Esophagus muscularis mucosa (tissue), 4 donors: ENCODE measurements at regions not wholly inside any gene's neighbourhood (a gene's known extent, or its start where the extent isn't known, plus 50 kb on each side); places are given as distances from the start of the nearest gene placed in this dataset.

Experiments used
- CTCF ChIP-seq, 3 experiments: fragments of 200-600 bp in 2 of 3; fragments of 450-650 bp in 1 of 3; sonication (generic) in 2 of 3; IDR thresholded peaks; one replicate each; pipeline ENCODE4 v1.5.1; 2017 to 2019; ENCODE audit warnings: antibody characterized with exemption in 3 of 3, mild to moderate bottlenecking in 2 of 3, moderate library complexity in 1 of 3
- EP300 ChIP-seq: sonication (generic); formaldehyde crosslinking; IDR thresholded peaks from one replicate; pipeline ENCODE4 v1.6.1; 2017; ENCODE audit warnings: antibody characterized with exemption
- POLR2AphosphoS5 ChIP-seq, 2 donors: sonication (generic); formaldehyde crosslinking; IDR thresholded peaks; one replicate each; pipeline ENCODE4 v1.6.1; 2017; ENCODE audit warnings: antibody characterized with exemption in 2 of 2

- TF ChIP-seq CTCF (IDR thresholded peaks at IDR 0.05): no peak
- TF ChIP-seq EP300: no peak
- peak in 1 of 2 donors; percentile 18 for TF ChIP-seq POLR2AphosphoS5 (IDR thresholded peaks at IDR 0.05)
Observed at GRCh38 chr2:217412721-217413120, 552.9 kb upstream of the TNP1 start.
